Pancreas (tissue), 10 donors: ENCODE measurements at regions not wholly inside any gene's neighbourhood (a gene's known extent, or its start where the extent isn't known, plus 50 kb on each side); places are given as distances from the start of the nearest gene placed in this dataset.

Source experiments
- ATAC-seq, 4 donors: fragments of 200-7000 bp; cut with Tn5 transposase; one replicate each; pipeline versions ENCODE4 v1.8.0 to v1.9.1; 2020; ENCODE audit warnings: mild to moderate bottlenecking in 4 of 4, moderate library complexity in 4 of 4
- DNase-seq, 6 donors: peaks; one replicate each; pipeline ENCODE4 v3.0.0-alpha.2; 2020
- FAIRE-seq: peaks from 2 replicates; lab custom pipeline; 2012; peaks lifted over from hg19 to GRCh38; lab: Jason Lieb, UNC
- H3K27ac ChIP-seq, 4 donors: fragments of 200-600 bp; sonication (generic); 1 replicate in 3 of 4; 2 replicates in 1 of 4; pipeline versions ENCODE4 v1.5.0 to v1.8.0; 2020
- H3K27me3 ChIP-seq, 4 donors: fragments of 200-600 bp; one replicate each; pipeline ENCODE4 v1.8.0; 2021
- H3K36me3 ChIP-seq, 3 donors: fragments of 200-600 bp; sonication (generic) in 1 of 3; one replicate each; pipeline versions ENCODE4 v1.5.0 to v1.8.0; 2020 to 2021
- H3K4me1 ChIP-seq, 3 donors: fragments of 200-600 bp; one replicate each; pipeline ENCODE4 v1.8.0; 2021
- H3K4me3 ChIP-seq, 4 donors: fragments of 200-600 bp; sonication (generic) in 2 of 4; one replicate each; pipeline versions ENCODE4 v1.5.0 to v1.8.0; 2020 to 2021
- H3K9me3 ChIP-seq, 4 donors: fragments of 200-600 bp; one replicate each; pipeline ENCODE4 v1.8.0; 2021
- CTCF ChIP-seq, 4 donors: fragments of 200-600 bp; sonication (generic) in 3 of 4; IDR thresholded peaks; one replicate each; pipeline versions ENCODE4 v1.5.0 to v1.8.0; 2021; ENCODE audit warnings: antibody characterized with exemption in 4 of 4
- WGBS, 2 donors: extraction: QIAGEN DNeasy Blood & Tissue Kit; methylation state at CpG; one replicate each; pipeline ENCODE4 v1.1.7; 2013; 5-methylcytosine and 5-hydroxymethylcytosine counted together
- intact Hi-C, 3 donors: fragments of 100-400 bp; cut with DNase I; formaldehyde crosslinking; loops; one replicate each; pipeline versions ENCODE4 v1.11.1 to v1.14.2; 2022
- donor health status: healthy with polysubstance abuse.
- donor health status: DM: no; HTN: no; CAD: no; lungs with moderate emphysema.
- donor health status: DM: no; HTN: no; CAD: no.
- donor health status: control.
- donor health status: control.
- donor health status: Bipolar disorder and iron deficiency.
- donor health status: DM: yes; HTN: yes; CAD: no.
- donor health status: DM: no; HTN: no; CAD: no.
- donor health status: DM: no; HTN: no; CAD: no.
- donor health status: DM: yes; HTN: yes; CAD: no.

DNA sequence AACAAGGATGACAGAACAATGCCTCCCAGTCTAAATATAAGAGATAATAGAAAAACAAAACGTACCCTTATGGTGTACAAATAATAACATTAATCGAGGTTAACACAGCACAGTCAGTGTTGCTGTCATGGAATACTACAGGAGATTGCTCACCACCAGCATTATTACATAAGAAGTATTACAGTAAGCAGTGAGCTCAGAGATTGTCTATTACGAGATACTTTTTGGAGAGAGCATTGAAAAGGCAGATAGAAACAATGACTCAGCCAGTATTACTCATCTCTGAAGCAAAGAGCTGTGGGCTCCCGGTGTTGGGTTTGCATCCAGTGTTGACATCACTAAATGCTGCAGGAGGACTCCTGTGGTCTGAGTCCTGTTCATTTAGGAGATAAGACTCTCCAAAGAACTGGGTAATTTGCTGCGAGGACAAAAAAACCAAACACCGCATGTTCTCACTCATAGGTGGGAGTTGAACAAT, 191.9 kb upstream of the SEMA6A start:
- no peak for FAIRE-seq
- ATAC-seq = peak in 3 of 4 donors; percentile 66 to 87 (median 79)
- H3K27me3 ChIP-seq = no peaks in the 10 kb centered on the region
- H3K4me3 ChIP-seq = no peak overlapping the region
- WGBS, 2 donors = 40 to 49% methylated on average over 6 of the region's 6 CpGs
- peak in 1 of 6 donors; percentile 19 for DNase-seq
- H3K27ac ChIP-seq = no peak overlapping the region
- H3K4me1 ChIP-seq = peaks cover 0 to 8% (median 0%) of the 10 kb centered on the region in 3 donors
- intact Hi-C loops = no loop called here
- no peak for TF ChIP-seq CTCF (IDR thresholded peaks at IDR 0.05)
- no peaks in the 10 kb centered on the region for H3K36me3 ChIP-seq
- no peaks in the 10 kb centered on the region for H3K9me3 ChIP-seq

- H3K27me3 ChIP-seq = no peaks in the 10 kb centered on the region
- no peak for TF ChIP-seq CTCF (IDR thresholded peaks at IDR 0.05)
- peak in 1 of 6 donors; percentile 26 for DNase-seq
- ATAC-seq = peak in 3 of 4 donors; percentile 12 to 69 (median 64)
- no peak overlapping the region for H3K4me3 ChIP-seq
- intact Hi-C loops = no loop called here
- no peak for FAIRE-seq
- H3K4me1 ChIP-seq = peaks cover 0 to 8% (median 0%) of the 10 kb centered on the region in 3 donors
- H3K27ac ChIP-seq = peak overlapping the region in 1 of 4 donors; percentile 13
- 16 to 18% methylated on average over 1 of the region's 1 CpG for WGBS, 2 donors
- no peaks in the 10 kb centered on the region for H3K36me3 ChIP-seq
- no peaks in the 10 kb centered on the region for H3K9me3 ChIP-seq
These were observed 190.8 kb upstream of the SEMA6A start for GRCh38 chr5:116765441-116765840.

- H3K27me3 ChIP-seq = no peaks in the 10 kb centered on the region
- intact Hi-C loops = no loop called here
- TF ChIP-seq CTCF (IDR thresholded peaks at IDR 0.05) = no peak
- H3K9me3 ChIP-seq = no peaks in the 10 kb centered on the region
- WGBS, 2 donors = 74 to 78% methylated on average over 2 of the region's 2 CpGs
- FAIRE-seq (no peak), ATAC-seq (no peak), DNase-seq (no peak)
- H3K36me3 ChIP-seq = no peaks in the 10 kb centered on the region
- H3K4me1 ChIP-seq = peaks cover 0 to 8% (median 0%) of the 10 kb centered on the region in 3 donors
- H3K27ac ChIP-seq = no peak overlapping the region
- no peak overlapping the region for H3K4me3 ChIP-seq
These were observed 190.3 kb upstream of the SEMA6A start for GRCh38 chr5:116764941-116765340.

DNA sequence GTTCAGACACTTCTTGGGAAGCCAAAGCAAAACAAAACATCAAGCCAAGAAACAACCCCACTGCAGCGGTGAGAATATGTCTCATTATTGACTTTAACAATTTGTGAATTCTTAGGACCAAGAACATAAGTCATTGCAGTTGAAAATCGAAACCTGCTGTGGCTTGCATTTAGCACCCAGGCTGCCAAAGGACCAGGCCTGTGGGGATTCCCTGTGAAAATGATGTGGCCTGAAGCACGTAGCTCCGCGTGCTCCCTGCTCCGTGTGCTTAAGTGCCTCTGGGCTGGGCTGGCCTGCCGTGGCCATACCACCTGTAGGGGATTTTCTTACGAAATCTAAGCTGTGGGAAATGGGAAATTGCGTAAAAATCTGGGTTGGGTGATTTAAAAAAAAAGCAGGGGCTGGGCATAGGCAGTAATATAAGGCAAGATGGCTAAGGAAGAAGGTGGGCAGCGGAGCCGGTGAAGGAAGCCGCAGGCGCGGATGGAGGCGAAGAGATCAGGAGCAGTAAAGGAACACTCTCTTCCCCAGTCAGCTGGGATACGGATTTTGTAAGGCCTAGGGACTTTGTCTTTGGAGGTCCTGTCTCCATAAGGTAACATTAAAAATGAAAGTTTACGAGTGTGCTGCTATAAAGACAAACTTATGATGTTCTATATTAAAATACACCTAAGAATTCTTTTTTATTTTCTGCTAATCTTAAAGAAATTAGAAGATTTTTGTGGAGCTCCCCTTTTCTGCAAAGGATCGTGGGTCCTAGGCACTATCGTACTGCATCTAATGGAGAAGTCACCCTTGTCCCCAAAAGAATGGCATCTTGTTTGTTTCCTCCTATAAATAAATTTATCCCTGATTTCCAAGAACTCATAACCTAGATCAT, 189.6 kb upstream of the SEMA6A start:
- WGBS, 2 donors = 86 to 87% methylated on average over 19 of the region's 19 CpGs
- FAIRE-seq (no peak), DNase-seq (no peak), ATAC-seq (no peak)
- Histone ChIP-seq H3K4me3 (no peak overlapping the region), H3K27ac (no peak overlapping the region), H3K36me3 (no peaks in the 10 kb centered on the region), H3K9me3 (no peaks in the 10 kb centered on the region), H3K4me1 (peaks cover 0 to 8% (median 0%) of the 10 kb centered on the region in 3 donors), H3K27me3 (no peaks in the 10 kb centered on the region)
- intact Hi-C loops = no loop called here
- TF ChIP-seq CTCF (IDR thresholded peaks at IDR 0.05) = no peak
